Stimulated activated CD4-positive, alpha-beta T cell treated with anti-CD3 and anti-CD28 coated beads, Interleukin-1b, Interleukin-23, amount 100 ng/mL, for 48 hours (primary cell): ENCODE measurements at regions not wholly inside any gene's neighbourhood (a gene's known extent, or its start where the extent isn't known, plus 50 kb on each side); places are given as distances from the start of the nearest gene placed in this dataset.
"Not testable (repeated sequence)": the region's sequence is repeated elsewhere in the genome, so short reads cannot be mapped to it uniquely, and the experiment has no call there.

Experiments
- DNase-seq: peaks from one replicate; pipeline ENCODE4 v3.0.0-alpha.2; 2020

DNA sequence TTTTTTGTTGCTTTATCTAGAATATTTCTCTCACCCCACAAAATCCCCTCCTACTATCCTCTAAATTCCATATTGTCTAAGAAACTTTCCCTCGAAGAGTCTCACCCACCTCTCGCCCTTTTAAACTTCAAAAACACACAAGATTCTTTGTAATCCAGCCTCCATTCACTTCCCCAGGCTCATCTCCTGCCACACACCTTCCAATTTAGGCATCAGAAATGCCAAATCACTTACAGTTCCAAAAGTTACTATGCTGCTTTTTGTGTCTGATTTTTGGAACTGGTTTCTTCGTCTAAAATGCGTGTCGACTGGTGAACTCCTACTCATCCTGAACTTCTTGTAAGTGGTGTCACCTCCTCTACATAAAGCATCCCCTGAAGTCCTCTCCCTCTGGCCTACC lies 482.4 kb upstream of the CAMK1G start:
- DNase-seq = no peak

GRCh38 chr1:209102120-209102519 lies 481.4 kb upstream of the CAMK1G start:
- DNase-seq = no peak

DNA sequence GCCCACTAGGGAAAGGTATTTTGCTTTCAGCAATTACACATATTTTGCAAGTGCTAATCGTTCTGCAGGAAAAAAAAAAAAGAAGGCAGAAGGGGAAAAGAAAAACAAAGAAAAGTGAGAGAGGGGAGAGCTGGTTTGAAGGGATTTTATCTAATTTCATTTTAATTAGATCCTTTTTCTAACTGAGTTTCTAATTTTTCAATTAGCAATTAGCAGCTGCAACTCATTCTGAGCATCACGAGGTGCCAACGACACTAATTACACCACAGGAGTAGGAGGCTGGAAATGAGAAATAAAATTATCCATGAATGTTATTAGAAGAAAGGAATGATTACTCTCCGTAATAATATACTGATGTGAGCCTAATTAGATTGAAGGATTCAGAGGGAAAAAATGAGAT lies 481.0 kb upstream of the CAMK1G start:
- no peak for DNase-seq

- no peak for DNase-seq
Observed at GRCh38 chr1:209103092-209103491, 480.4 kb upstream of the CAMK1G start.

GRCh38 chr1:209104646-209105045 lies 478.9 kb upstream of the CAMK1G start:
- no peak for DNase-seq

DNA sequence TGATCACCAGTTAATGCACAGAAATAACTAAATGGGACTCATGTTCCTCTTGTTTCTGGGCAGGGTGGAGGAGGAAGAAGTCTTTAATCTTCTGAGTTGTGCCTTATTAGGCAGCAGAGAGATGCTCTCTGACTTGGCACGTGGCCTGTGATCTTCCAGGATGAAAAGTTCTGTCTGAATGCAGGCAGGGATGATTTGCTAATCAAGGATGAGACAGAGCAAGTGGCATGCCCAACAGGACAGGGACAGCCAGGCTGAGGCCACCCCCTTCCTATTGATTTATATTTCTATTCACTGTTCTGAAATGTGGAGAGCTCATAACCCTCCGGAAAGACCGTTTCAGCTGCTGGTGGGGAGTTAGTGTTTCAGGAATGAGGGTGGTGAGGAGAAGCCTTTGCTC lies 477.8 kb upstream of the CAMK1G start:
- DNase-seq = no peak

DNA sequence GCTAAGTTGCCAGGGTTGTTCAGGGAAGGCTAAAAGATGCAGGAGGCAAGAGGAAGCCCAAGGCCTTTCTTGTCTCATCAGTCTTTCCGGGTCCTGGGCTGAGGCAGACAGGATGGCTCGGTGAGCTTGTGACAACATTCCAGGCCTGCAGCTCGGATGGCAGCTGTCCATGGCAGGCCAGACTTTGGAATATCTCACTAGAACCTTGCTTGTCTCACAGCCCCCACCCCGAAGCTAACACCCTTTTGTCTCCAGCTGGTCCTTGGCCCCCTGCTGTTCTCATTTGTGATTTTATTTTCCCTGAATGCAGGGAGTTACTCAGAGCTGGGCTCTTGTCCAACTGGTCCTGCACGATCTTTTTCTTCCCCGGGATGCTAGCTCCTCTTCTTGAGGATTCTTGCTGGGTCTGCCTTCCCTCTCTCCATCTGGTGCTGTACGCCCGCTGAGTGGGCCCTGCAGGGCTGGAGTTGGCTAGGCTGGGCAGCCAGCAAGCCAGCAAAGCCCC lies 477.2 kb upstream of the CAMK1G start:
- DNase-seq = no peak

DNA sequence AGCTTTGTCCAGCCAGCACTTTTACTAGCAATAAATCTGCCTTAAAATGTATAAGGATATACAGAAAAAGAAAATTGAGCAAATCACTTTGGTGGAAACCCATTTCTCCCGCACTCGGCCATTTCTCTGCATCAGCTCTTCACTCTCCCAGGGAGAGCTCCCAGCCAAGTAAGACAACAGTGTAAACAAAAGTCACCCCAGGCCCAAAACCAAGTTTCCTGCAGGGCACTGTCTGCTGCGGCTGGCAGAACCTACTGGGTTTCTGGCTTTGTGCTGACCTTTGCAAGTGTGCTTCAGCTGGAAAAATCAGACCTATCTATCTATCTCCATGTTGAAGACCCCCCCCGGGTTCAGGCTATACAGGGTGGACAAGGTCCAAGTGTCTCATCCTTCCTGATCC lies 476.7 kb upstream of the CAMK1G start:
- no peak for DNase-seq

GRCh38 chr1:209107535-209107934 lies 476.0 kb upstream of the CAMK1G start:
- no peak for DNase-seq

- DNase-seq = no peak
Observed at GRCh38 chr1:209109001-209109785, 474.3 kb upstream of the CAMK1G start.

DNA sequence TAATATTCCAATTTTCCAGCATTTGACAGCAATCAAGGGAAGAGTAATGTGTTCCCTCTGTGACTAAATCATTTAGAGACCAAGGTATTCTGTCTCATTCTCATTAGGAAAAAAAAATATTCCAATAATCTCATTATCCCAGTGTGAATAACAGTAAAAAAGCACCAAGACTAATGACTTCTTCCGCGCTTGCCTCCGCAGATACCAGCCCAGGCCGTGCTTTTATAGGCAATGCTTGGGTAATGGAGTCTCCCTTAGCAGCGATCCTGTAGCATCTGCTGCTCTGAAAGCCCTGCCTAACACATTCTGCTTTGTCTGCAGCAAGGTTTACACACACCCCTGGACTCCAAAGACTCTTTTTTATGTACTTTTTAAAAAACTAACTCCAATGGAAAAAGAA lies 470.0 kb upstream of the CAMK1G start:
- no peak for DNase-seq

GRCh38 chr1:209116705-209117104 lies 466.8 kb upstream of the CAMK1G start:
- DNase-seq = no peak

- DNase-seq = no peak
Observed at GRCh38 chr1:209123601-209124000, 459.9 kb upstream of the CAMK1G start.

DNA sequence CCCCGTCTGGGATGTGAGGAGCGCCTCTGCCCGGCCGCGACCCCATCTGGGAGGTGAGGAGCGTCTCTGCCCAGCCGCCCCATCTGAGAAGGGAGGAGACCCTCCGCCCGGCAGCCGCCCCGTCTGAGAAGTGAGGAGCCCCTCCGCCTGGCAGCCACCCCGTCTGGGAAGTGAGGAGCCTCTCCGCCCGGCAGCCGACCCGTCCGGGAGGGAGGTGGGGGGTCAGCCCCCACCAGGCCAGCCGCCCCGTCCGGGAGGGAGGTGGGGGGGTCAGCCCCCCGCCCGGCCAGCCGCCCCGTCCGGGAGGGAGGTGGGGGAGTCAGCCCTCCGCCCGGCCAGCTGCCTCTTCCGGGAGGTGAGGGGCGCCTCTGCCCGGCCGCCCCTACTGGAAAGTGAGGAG lies 454.4 kb upstream of the CAMK1G start:
- DNase-seq = not testable (repeated sequence)

DNA sequence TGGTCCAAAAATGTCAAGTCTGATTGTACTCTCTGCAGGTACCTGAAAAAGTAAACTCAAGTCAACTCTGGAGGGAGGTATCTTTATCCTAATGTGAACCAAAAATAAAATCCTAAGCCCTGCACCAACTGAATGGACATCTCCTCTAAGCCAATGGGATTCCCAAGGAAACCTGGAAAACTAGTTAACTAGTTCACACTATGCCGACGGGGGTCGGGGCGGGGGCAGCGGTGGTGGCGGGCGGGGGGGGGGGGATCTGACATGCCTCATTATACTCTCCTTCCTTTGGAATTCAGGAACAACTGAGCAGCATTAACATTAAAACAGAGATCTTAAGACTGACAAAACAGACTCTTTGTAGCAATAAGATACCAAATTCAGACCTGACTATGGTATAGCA lies 452.6 kb upstream of the CAMK1G start:
- DNase-seq = no peak

DNA sequence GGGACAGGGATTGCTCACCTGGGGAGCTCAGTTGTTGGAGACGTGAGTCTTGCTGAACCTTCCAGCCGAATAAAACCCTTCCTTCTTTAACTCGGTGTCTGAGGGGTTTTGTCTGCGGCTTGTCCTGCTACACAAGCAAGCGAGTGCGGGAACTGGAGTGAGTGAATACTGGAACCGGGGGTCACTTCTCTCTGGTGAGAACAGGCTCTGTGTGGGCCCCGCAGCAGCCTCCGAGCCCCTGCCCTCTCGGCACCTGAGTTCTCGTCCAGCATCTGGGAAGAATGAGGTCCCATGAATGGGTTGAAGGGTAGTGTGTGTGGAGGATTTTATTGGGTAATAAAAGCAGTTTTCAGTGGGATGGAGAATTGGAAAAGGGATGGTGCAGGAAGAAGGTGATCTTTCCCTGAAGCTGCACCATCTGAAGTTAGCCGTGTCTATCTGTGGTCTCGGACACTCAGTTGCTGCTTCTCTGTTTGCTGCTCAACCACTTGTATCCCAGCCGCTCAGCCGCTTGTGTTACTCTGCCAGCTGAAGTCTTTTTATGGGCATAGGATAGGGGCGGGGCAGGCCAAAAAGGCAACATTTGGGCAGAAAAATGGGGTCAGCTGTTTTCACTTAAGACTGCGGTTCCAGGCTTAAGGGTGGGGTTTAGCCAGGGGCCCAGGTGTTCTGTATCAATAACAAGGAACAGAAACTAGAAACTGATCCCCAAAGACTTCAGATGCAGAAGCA lies 450.6 kb upstream of the CAMK1G start:
- DNase-seq = no peak

DNA sequence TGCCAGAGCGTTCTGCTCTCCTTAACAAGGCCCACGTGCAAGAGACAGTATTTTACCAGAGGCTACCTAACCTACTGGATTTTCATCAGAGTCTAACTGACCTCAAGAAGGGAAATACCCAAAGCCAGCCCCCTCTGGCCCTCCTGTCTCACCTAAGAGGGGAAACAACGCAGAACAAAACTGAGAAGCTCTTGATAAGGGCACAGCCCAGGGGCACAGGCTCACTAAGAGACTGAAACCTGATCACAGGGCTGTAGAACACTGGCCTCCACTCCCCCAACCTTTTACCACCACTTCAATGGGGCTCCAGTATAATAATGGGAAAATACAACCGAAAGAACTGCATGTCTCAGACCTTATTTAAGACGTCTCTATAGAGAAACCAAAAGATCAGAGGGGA lies 449.5 kb upstream of the CAMK1G start:
- no peak for DNase-seq

DNA sequence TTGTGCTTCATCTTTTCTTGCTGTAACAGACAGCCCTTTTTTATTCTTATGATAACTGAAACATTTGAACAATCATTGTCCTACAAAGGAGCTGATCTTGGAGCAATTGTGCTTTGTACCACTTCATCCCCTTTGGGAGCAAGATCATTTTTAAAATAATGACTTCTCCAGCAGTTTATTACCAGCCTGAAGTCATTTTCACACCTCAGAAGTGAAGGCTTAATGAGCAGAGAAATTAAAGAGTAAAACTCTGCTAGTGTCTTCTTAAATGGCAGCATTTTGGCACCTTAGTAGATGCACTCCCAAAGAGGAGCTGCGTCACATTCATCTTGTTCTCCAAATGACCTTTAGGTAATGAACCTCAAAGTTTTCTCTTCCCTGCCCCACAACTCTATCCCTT lies 439.6 kb upstream of the CAMK1G start:
- no peak for DNase-seq

DNA sequence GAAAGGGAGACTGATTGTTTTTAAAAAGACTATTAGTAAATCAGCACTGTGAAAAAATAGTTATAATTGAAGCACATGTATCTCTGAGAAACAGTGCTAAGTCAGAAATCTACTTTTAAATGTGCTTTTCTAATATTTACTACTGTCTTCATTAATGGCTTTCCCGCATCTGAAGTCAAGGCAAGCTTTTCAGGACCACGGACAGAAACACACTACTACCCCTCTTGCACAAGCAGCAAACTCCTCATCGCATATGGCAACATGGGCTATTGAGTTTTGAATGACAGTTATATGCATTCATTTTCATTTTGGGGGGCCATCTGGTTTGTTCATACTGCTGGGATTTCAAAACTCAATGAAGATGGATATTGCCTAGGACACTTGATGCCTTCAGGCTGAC lies 433.4 kb upstream of the CAMK1G start:
- DNase-seq = no peak

GRCh38 chr1:209153411-209153810 lies 430.1 kb upstream of the CAMK1G start:
- no peak for DNase-seq

DNA sequence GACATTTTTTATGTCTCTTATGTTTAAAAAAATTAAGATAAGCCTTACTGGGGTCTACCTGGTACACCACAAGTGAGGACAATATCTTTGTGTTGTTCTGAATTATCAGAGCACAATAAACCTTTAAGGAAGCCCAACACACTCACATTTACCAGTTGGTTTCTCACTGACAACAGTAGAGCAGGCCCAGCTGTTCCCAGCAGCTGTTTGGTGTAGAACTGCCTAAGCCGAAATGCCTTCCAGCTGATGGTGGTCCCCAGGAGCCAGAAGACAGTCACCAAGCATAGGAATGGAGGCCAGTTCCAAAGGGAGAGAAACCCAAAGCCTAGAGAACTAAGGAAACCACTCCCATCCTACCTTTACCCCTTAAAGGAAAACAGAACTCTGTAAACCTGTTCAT lies 428.6 kb upstream of the CAMK1G start:
- no peak for DNase-seq

- no peak for DNase-seq
Observed at GRCh38 chr1:209155546-209155945, 428.0 kb upstream of the CAMK1G start.

DNA sequence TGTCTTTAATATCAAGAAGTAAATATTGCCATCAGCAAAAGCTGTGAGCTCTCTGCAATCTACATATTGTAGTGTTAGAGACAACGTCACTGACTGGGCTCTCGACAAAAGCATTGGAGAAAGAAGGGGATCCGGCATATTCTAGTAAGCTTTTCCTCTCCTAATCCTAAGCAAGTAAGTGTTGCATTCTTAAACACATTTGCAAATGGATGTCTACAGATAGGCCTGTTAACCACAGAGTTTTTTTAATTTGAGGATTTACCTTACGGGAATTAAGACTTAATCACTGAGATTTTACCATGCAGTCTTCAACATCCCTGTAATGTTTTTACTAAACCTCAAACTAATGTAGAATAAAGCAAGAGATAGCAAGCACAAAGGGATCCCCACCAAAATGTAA lies 426.5 kb upstream of the CAMK1G start:
- no peak for DNase-seq

GRCh38 chr1:209157546-209158249 lies 425.8 kb upstream of the CAMK1G start:
- DNase-seq = no peak
